GM18873 (cell line): ENCODE measurements at regions not wholly inside any gene's neighbourhood (a gene's known extent, or its start where the extent isn't known, plus 50 kb on each side); places are given as distances from the start of the nearest gene placed in this dataset.
"Not testable (repeated sequence)": the region's sequence is repeated elsewhere in the genome, so short reads cannot be mapped to it uniquely, and the experiment has no call there.

Experiments used
- ATAC-seq: cut with Tn5 transposase; IDR thresholded peaks from one replicate; pipeline ENCODE4 v1.9.1; 2021; ENCODE audit warnings: mild to moderate bottlenecking, moderate library complexity, moderate number of reproducible peaks; ENCODE audit not compliant: unreplicated experiment, low FRiP score

- not testable (repeated sequence) for ATAC-seq
Observed at GRCh38 chr9:62874213-62874612, 1684.4 kb downstream of the SPATA31A7 start.

DNA sequence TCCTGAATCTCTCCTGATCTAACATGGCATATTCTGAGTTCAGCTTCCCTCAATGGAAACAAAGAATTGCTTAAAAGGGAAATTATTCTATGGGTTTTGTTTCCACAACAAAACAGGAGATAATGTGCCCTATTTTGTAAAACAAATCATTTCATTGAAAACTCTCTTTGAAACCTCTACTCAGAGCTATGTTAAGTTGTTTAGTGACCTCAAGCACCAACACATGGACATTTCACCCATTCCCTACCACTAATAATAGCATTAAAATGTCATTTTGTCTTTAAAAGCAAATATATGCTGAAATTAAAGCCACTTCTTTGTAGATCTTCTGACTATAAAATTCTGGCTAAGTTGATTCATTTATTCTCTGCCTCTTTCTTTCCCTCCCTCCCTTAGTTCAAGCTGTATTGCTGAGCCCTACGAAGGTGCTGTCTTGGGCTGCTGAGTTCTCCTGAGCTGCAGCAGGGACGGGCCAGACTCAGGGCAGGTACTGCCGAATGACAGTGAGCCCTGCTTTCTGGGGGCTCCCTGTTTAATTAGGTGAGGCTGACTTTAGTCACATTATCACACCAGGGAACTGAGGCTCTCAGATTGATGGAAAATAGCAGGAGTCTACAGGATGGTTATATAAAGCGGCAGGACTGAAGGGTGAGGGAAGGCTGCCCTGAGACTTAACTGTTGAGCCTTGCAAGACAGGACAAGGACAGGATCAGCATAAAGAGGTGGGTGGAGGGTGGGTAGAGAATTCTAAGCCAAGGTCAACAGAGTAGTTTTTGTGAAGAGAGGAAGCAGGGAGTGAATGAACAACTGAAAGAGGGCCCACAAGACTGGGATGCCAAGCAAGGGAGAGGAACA lies 1685.1 kb downstream of the SPATA31A7 start:
- ATAC-seq = not testable (repeated sequence)

DNA sequence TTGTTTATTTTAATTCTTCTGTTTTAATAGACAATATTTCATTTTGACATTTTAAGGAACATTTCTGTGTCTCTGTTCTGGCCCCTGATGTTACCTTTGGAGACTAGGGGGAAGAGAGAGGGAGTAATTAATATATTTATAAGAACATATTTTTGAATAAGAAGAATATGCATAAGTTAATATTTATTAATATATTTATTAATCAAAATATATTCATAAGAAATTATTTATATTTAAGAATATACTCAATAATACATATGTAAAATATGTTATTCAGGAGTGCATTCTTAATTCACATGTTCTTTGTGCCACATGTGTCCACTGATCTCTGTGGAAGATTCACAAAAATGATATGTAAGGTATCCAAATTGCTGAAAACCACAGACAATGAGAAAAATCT lies 1687.7 kb downstream of the SPATA31A7 start:
- ATAC-seq = not testable (repeated sequence)

- ATAC-seq = not testable (repeated sequence)
Observed at GRCh38 chr9:62877987-62878386, 1688.2 kb downstream of the SPATA31A7 start.

GRCh38 chr9:62880453-62880852 lies 1690.6 kb downstream of the SPATA31A7 start:
- not testable (repeated sequence) for ATAC-seq

GRCh38 chr9:62880971-62881370 lies 1691.1 kb downstream of the SPATA31A7 start:
- ATAC-seq = not testable (repeated sequence)

DNA sequence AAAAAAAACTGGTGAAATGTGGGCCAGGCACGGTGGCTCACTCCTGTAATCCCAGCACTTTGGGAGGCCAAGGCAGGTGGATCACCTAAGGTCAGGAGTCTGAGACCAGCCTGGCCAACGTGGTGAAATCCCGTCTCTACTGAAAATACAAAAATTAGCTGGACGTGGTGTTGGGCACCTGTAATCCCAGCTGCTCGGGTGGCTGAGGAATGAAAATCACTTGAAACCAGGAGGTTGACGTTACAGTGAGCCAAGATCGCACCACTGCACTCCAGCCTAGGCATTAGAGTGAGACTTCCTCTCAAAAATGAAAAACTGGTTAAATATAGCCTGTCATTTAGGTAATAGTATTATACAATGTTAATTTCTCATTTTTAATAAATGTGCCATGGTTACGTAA lies 1692.0 kb downstream of the SPATA31A7 start:
- ATAC-seq = not testable (repeated sequence)

DNA sequence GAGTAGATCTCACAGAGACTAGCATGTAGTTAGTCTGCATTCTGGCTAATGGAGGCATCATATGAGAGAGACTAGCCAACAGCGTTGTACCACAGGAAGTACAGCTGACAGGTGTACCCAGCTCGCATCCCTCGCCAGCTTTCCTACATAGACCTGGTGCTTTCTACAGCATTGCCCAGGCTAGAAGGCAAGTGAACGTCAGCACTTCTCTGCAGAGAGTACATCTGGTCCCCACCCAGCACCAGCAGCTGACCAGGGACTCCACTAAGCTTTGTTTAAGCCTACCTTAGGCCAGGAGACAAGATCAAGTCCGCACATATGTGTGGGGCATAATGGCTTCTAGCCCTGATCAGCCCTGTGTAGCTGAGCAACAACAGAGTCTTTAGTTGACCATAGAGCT lies 1692.9 kb downstream of the SPATA31A7 start:
- ATAC-seq = not testable (repeated sequence)

DNA sequence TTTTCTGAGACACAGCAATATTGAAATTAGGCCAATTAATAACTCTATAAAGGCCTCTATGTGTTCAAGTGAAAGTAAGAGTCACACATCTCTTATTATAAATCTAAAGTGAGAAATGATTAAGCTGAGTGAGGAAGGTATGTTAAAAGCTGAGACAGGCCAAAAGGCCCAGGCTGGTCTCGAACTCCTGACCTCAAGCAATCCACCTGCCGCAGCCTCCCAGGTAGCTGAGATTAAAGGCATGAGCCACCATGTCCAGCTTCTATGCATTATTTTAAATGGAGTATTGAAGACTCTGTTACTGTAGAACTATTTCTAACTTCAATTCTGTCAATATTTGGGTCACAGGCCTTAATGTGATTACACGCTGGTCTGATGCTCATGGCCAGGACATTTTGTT lies 1706.9 kb downstream of the SPATA31A7 start:
- ATAC-seq = not testable (repeated sequence)

GRCh38 chr9:62897411-62898225 lies 1707.8 kb downstream of the SPATA31A7 start:
- not testable (repeated sequence) for ATAC-seq

GRCh38 chr9:62899666-62900065 lies 1709.8 kb downstream of the SPATA31A7 start:
- ATAC-seq = not testable (repeated sequence)

DNA sequence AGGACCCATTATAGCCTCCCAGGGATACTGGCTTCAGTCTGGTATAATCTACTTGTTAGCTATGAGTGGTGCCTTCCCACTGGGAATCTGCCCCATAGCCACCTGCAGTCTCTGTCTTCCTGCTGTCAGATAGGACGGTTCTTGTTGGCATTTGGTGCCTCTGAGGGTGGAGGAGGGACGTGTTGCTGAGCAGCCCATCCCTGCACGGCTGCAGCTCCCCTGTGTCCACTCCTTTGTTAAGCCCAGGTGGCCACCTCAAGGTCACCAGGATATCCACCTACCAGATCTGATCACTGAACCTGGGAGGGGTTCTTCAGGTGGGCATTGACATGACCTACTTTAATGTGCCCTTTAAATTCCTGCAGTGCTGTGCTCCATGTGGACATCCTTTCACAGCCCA lies 1714.2 kb downstream of the SPATA31A7 start:
- ATAC-seq = not testable (repeated sequence)

DNA sequence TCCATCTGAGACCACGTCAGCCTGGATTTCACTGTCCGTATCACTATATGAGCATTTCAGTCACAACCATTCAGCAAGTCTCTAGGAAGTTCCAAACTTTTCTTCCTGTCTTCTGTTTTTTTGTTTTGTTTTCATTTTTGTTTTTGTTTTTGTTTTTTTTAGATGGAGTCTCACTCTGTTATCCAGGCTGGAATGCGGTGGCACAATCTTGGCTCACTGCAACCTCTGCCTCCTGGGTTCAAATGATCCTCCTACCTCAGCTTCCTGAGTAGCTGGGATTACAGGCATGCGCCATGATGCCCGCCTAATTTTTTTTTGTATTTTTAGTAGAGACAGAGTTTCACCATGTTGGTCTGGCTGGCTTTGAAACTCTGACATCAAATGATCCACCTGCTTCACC lies 1715.9 kb downstream of the SPATA31A7 start:
- not testable (repeated sequence) for ATAC-seq

GRCh38 chr9:62907866-62908265 lies 1718.0 kb downstream of the SPATA31A7 start:
- ATAC-seq = not testable (repeated sequence)

GRCh38 chr9:62908271-62908670 lies 1718.4 kb downstream of the SPATA31A7 start:
- ATAC-seq = not testable (repeated sequence)

- not testable (repeated sequence) for ATAC-seq
Observed at GRCh38 chr9:62909447-62909846, 1719.6 kb downstream of the SPATA31A7 start.

DNA sequence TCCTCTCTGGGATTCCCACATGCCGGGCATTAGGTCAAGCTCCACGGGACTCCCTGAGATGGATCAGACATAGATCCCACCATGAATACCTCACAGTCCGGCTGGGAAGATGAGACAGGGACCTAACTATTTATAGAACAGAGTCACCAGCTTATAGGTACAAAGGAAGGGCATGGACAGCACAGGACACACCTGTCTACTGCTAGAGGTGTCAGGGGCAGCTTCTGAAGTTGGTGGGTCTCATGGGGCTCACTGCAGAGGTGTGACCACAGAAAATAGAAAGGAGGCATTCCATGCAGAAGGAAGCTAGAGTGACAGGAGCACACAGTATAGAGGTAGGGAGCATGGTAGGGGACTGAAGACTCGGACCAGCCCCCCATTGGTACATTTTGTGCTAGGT lies 1722.4 kb downstream of the SPATA31A7 start:
- ATAC-seq = not testable (repeated sequence)

DNA sequence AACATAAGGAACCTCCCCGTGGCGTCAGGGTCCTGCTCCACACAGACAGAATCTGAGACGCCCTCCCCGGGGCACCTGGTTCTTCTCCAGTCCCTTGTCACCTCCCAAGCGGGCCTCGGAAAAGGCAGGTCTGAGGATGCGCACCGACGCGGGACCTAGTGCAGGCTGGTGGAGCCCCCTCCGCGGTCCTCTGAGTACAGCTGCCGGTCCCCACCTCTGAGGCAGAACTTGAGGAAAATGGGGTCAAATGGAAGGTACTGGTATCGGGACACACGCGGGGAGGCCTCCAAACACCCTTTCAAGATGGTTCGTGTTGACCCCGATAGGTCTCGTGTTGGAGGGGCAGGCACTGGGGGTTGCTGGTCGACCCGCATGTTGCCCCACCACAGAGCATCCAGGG lies 1725.3 kb downstream of the SPATA31A7 start:
- not testable (repeated sequence) for ATAC-seq

DNA sequence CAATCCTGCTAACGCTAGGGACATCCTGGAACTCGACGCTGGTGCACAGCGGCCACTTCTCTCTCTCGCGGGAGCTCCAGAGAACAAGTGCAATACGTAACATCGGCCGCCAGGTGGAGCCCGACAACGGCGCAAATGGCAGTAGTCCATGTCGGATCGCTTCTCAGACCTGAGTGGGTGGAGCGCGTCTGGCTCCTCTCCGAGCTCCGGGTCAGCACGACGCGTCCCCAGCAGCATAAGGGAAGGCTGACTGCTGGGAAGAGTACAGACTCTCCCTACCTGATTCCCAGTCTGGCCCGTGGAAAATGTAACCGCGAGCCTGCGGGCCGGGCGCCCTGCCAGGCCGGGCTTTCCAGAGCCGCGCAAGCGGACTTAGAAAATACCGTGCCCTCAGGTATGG lies 1725.8 kb downstream of the SPATA31A7 start:
- peak; percentile 100 for ATAC-seq

DNA sequence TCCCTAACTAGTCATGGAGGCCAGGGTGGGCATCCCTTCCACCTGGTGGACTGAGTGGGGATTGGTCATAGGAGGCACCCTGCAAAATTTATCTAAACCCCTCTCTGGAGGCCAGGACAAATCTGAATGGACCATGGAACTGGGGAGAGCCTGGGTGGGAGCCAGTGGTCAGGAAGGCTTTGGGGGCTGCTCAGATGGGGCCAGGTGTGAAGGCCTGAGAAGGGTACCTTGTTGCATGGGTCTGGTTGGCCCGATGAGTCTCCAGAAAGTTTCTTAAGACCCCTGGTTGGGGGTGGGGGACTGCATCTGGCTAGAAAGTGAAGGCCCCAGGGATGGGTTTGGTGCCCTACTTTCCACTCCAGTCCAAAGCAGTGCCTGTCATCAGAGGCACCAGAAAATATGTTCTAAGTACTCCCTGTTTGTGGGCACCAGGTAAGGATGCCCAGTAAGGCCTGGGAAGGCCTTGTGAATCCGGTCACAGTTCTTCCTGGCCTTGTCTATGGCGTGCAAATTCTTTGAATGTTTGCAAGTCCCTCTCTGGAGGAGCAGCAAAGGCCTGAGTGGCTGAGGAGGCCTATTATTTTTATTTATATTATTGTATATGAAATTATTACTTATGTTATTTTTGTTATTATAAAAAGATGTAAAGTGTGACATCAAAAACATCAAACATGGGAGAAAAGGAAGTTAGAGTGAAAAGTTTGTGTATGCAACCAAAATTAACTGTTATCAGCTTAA lies 1729.0 kb downstream of the SPATA31A7 start:
- not testable (repeated sequence) for ATAC-seq
